Activated naive CD8-positive, alpha-beta T cell (primary cell): ENCODE measurements at regions not wholly inside any gene's neighbourhood (a gene's known extent, or its start where the extent isn't known, plus 50 kb on each side); places are given as distances from the start of the nearest gene placed in this dataset.

Experiments used
- H3K27ac Mint-ChIP-seq: one replicate; pipeline ENCODE4 v1.8.0; 2021; ENCODE audit warnings: mixed read lengths
- H3K27me3 Mint-ChIP-seq: one replicate; pipeline ENCODE4 v1.8.0; 2021; ENCODE audit warnings: mixed read lengths
- H3K36me3 Mint-ChIP-seq: one replicate; pipeline ENCODE4 v1.8.0; 2021; ENCODE audit warnings: mixed read lengths
- H3K4me1 Mint-ChIP-seq: one replicate; pipeline ENCODE4 v1.8.0; 2021; ENCODE audit warnings: low read depth, mixed read lengths
- H3K4me3 Mint-ChIP-seq: one replicate; pipeline ENCODE4 v1.8.0; 2021; ENCODE audit warnings: mild to moderate bottlenecking, mixed read lengths
- H3K9me3 Mint-ChIP-seq: one replicate; pipeline ENCODE4 v1.8.0; 2021; ENCODE audit warnings: low read depth, mixed read lengths

- Mint-ChIP-seq H3K36me3 (no peaks in the 10 kb centered on the region), H3K27me3 (no peaks in the 10 kb centered on the region), H3K27ac (no peak overlapping the region), H3K9me3 (no peaks in the 10 kb centered on the region), H3K4me1 (peaks cover 1% of the 10 kb centered on the region), H3K4me3 (no peak overlapping the region)
Observed at GRCh38 chr6:41452763-41453162, 93.4 kb upstream of the FOXP4 start.

- Mint-ChIP-seq H3K4me3 (no peak overlapping the region), H3K27me3 (no peaks in the 10 kb centered on the region), H3K27ac (no peak overlapping the region), H3K36me3 (no peaks in the 10 kb centered on the region), H3K9me3 (no peaks in the 10 kb centered on the region), H3K4me1 (peaks cover 1% of the 10 kb centered on the region)
Observed at GRCh38 chr6:41453244-41453643, 92.9 kb upstream of the FOXP4 start.

- peaks cover 1% of the 10 kb centered on the region for H3K4me1 Mint-ChIP-seq
- H3K27me3 Mint-ChIP-seq: peaks cover 1% of the 10 kb centered on the region
- H3K36me3 Mint-ChIP-seq: no peaks in the 10 kb centered on the region
- H3K9me3 Mint-ChIP-seq: no peaks in the 10 kb centered on the region
- H3K27ac Mint-ChIP-seq: no peak overlapping the region
- no peak overlapping the region for H3K4me3 Mint-ChIP-seq
Observed at GRCh38 chr6:41454189-41454789, 91.9 kb upstream of the FOXP4 start.

- H3K4me1 Mint-ChIP-seq: no peaks in the 10 kb centered on the region
- H3K36me3 Mint-ChIP-seq: no peaks in the 10 kb centered on the region
- peaks cover 1% of the 10 kb centered on the region for H3K27me3 Mint-ChIP-seq
- H3K27ac Mint-ChIP-seq: no peak overlapping the region
- H3K4me3 Mint-ChIP-seq: no peak overlapping the region
- H3K9me3 Mint-ChIP-seq: no peaks in the 10 kb centered on the region
Observed at GRCh38 chr6:41455410-41455809, 90.8 kb upstream of the FOXP4 start.

- Mint-ChIP-seq H3K4me1 (no peaks in the 10 kb centered on the region), H3K27ac (no peak overlapping the region), H3K9me3 (no peaks in the 10 kb centered on the region), H3K27me3 (peaks cover 1% of the 10 kb centered on the region), H3K4me3 (no peak overlapping the region), H3K36me3 (no peaks in the 10 kb centered on the region)
Observed at GRCh38 chr6:41455818-41456217, 90.4 kb upstream of the FOXP4 start.

GRCh38 chr6:41457303-41457670 is 88.9 kb upstream of the FOXP4 start:
- peaks cover 4% of the 10 kb centered on the region for H3K27me3 Mint-ChIP-seq
- no peaks in the 10 kb centered on the region for H3K36me3 Mint-ChIP-seq
- no peak overlapping the region for H3K4me3 Mint-ChIP-seq
- H3K27ac Mint-ChIP-seq: no peak overlapping the region
- no peaks in the 10 kb centered on the region for H3K9me3 Mint-ChIP-seq
- H3K4me1 Mint-ChIP-seq: no peaks in the 10 kb centered on the region

- Mint-ChIP-seq H3K27me3 (peaks cover 7% of the 10 kb centered on the region), H3K4me1 (no peaks in the 10 kb centered on the region), H3K4me3 (no peak overlapping the region), H3K27ac (no peak overlapping the region), H3K36me3 (no peaks in the 10 kb centered on the region), H3K9me3 (no peaks in the 10 kb centered on the region)
Observed at GRCh38 chr6:41459738-41460137, 86.4 kb upstream of the FOXP4 start.

GRCh38 chr6:41460742-41461336 is 85.3 kb upstream of the FOXP4 start:
- Mint-ChIP-seq H3K36me3 (no peaks in the 10 kb centered on the region), H3K27ac (no peak overlapping the region), H3K4me3 (no peak overlapping the region), H3K9me3 (no peaks in the 10 kb centered on the region), H3K4me1 (no peaks in the 10 kb centered on the region), H3K27me3 (peaks cover 14% of the 10 kb centered on the region)

- no peaks in the 10 kb centered on the region for H3K36me3 Mint-ChIP-seq
- H3K4me1 Mint-ChIP-seq: no peaks in the 10 kb centered on the region
- no peak overlapping the region for H3K27ac Mint-ChIP-seq
- H3K4me3 Mint-ChIP-seq: no peak overlapping the region
- H3K27me3 Mint-ChIP-seq: peaks cover 19% of the 10 kb centered on the region
- no peaks in the 10 kb centered on the region for H3K9me3 Mint-ChIP-seq
Observed at GRCh38 chr6:41462033-41462432, 84.1 kb upstream of the FOXP4 start.

- H3K36me3 Mint-ChIP-seq: no peaks in the 10 kb centered on the region
- no peaks in the 10 kb centered on the region for H3K4me1 Mint-ChIP-seq
- peaks cover 23% of the 10 kb centered on the region for H3K27me3 Mint-ChIP-seq
- H3K4me3 Mint-ChIP-seq: no peak overlapping the region
- H3K9me3 Mint-ChIP-seq: no peaks in the 10 kb centered on the region
- H3K27ac Mint-ChIP-seq: no peak overlapping the region
Observed at GRCh38 chr6:41463062-41463930, 82.9 kb upstream of the FOXP4 start.

GRCh38 chr6:41464019-41464418 is 82.2 kb upstream of the FOXP4 start:
- Mint-ChIP-seq H3K27me3 (peaks cover 26% of the 10 kb centered on the region), H3K36me3 (no peaks in the 10 kb centered on the region), H3K27ac (no peak overlapping the region), H3K9me3 (no peaks in the 10 kb centered on the region), H3K4me1 (no peaks in the 10 kb centered on the region), H3K4me3 (no peak overlapping the region)

- H3K27ac Mint-ChIP-seq: no peak overlapping the region
- peaks cover under 1% of the 10 kb centered on the region for H3K4me1 Mint-ChIP-seq
- H3K36me3 Mint-ChIP-seq: no peaks in the 10 kb centered on the region
- H3K9me3 Mint-ChIP-seq: no peaks in the 10 kb centered on the region
- H3K27me3 Mint-ChIP-seq: peaks cover 26% of the 10 kb centered on the region
- H3K4me3 Mint-ChIP-seq: no peak overlapping the region
Observed at GRCh38 chr6:41464481-41464880, 81.7 kb upstream of the FOXP4 start.

GRCh38 chr6:41466437-41466990 is 79.7 kb upstream of the FOXP4 start:
- H3K4me3 Mint-ChIP-seq: no peak overlapping the region
- peaks cover 6% of the 10 kb centered on the region for H3K4me1 Mint-ChIP-seq
- no peak overlapping the region for H3K27ac Mint-ChIP-seq
- H3K9me3 Mint-ChIP-seq: no peaks in the 10 kb centered on the region
- H3K36me3 Mint-ChIP-seq: no peaks in the 10 kb centered on the region
- H3K27me3 Mint-ChIP-seq: peaks cover 31% of the 10 kb centered on the region

GRCh38 chr6:41467061-41467460 is 79.1 kb upstream of the FOXP4 start:
- peaks cover 33% of the 10 kb centered on the region for H3K27me3 Mint-ChIP-seq
- H3K4me1 Mint-ChIP-seq: peaks cover 6% of the 10 kb centered on the region
- no peak overlapping the region for H3K4me3 Mint-ChIP-seq
- no peak overlapping the region for H3K27ac Mint-ChIP-seq
- H3K9me3 Mint-ChIP-seq: no peaks in the 10 kb centered on the region
- no peaks in the 10 kb centered on the region for H3K36me3 Mint-ChIP-seq

GRCh38 chr6:41467627-41468404 is 78.4 kb upstream of the FOXP4 start:
- peaks cover 36% of the 10 kb centered on the region for H3K27me3 Mint-ChIP-seq
- no peaks in the 10 kb centered on the region for H3K9me3 Mint-ChIP-seq
- H3K27ac Mint-ChIP-seq: no peak overlapping the region
- H3K4me3 Mint-ChIP-seq: no peak overlapping the region
- peaks cover 6% of the 10 kb centered on the region for H3K4me1 Mint-ChIP-seq
- no peaks in the 10 kb centered on the region for H3K36me3 Mint-ChIP-seq
